Motor neuron (in vitro differentiated cells): ENCODE measurements at regions not wholly inside any gene's neighbourhood (a gene's known extent, or its start where the extent isn't known, plus 50 kb on each side); places are given as distances from the start of the nearest gene placed in this dataset.
A peak's percentile ranks its signal among the peaks of the same experiment; 100 is the strongest.

ENCODE experiments used
- ATAC-seq, 8 experiments: fragments of 200-7000 bp; cut with Tn5 transposase; replicated peaks in 6 of 8; 2 replicates each; pipeline ENCODE4 v1.8.0; 2021; ENCODE audit warnings: mild to moderate bottlenecking in 8 of 8, moderate library complexity in 8 of 8
- H3K27ac ChIP-seq, 2 donors: fragments of 250-450 bp; sonication (Bioruptor Pico); 2 replicates each; pipeline ENCODE4 v1.9.0; 2021; ENCODE audit warnings: antibody characterized with exemption in 2 of 2, mild to moderate bottlenecking in 2 of 2, moderate library complexity in 1 of 2
- H3K4me1 ChIP-seq, 2 donors: fragments of 250-450 bp; sonication (Bioruptor Pico); replicated peaks in 1 of 2; 2 replicates each; pipeline ENCODE4 v1.6.1; 2021; ENCODE audit warnings: antibody characterized with exemption in 2 of 2, mild to moderate bottlenecking in 2 of 2, moderate library complexity in 1 of 2
- H3K4me3 ChIP-seq, 5 donors: fragments of 250-450 bp; sonication (Bioruptor Pico); 2 replicates each; pipeline ENCODE4 v1.9.0; 2021; ENCODE audit warnings: antibody characterized with exemption in 5 of 5, mild to moderate bottlenecking in 5 of 5, moderate library complexity in 4 of 5
- WGBS, 10 experiments: fragments of 450-650 bp; shearing (Covaris generic); methylation state at CpG; one replicate each; pipeline ENCODE4 v1.0.0; 2022; 5-methylcytosine and 5-hydroxymethylcytosine counted together
- in situ Hi-C, 9 experiments: fragments of 400-800 bp; cut with MboI; loops; one replicate each; pipeline ENCODE4 v1.15.0; 2021; ENCODE audit warnings: low sequenced_read_pairs in 9 of 9, low pct_unique_long_range_greater_than_20kb in 2 of 9; ENCODE audit not compliant: unreplicated experiment in 9 of 9

GRCh38 chr17:34874478-34874877 is 86.8 kb downstream of the CCT6B start:
- Histone ChIP-seq H3K27ac (no peak overlapping the region), H3K4me3 (no peak overlapping the region), H3K4me1 (peaks cover 0 to 5% of the 10 kb centered on the region in 2 donors)
- no peak for ATAC-seq
- in situ Hi-C loops, result no loop called here
- WGBS, 10 experiments, result 0 to 50% (median 19%) methylated on average over 1 of the region's 1 CpG; no CpG with 5 or more reads in 6 of the 10 experiments

GRCh38 chr17:34872640-34873039 is 88.6 kb downstream of the CCT6B start:
- Histone ChIP-seq H3K4me3 (no peak overlapping the region), H3K27ac (no peak overlapping the region), H3K4me1 (peaks cover 0 to 5% of the 10 kb centered on the region in 2 donors)
- 0 to 100% (median 83%) methylated on average over 1 to 2 of the region's 2 CpGs; no CpG with 5 or more reads in 1 of the 10 experiments for WGBS, 10 experiments
- ATAC-seq, result no peak
- in situ Hi-C loops, result no loop called here

- ATAC-seq, result peak in 1 of 8 experiments; percentile 36
- Histone ChIP-seq H3K4me1 (peaks cover 0 to 2% of the 10 kb centered on the region in 2 donors), H3K27ac (no peak overlapping the region), H3K4me3 (no peak overlapping the region)
- in situ Hi-C loops, result no loop called here
Measured at GRCh38 chr17:34869641-34870040, 91.6 kb downstream of the CCT6B start.

GRCh38 chr17:34865716-34866115 is 95.5 kb downstream of the CCT6B start:
- Histone ChIP-seq H3K4me3 (no peak overlapping the region), H3K27ac (no peak overlapping the region), H3K4me1 (no peaks in the 10 kb centered on the region)
- in situ Hi-C loops, result no loop called here
- no peak for ATAC-seq
- 62 to 100% (median 84%) methylated on average over 1 to 6 of the region's 6 CpGs; no CpG with 5 or more reads in 4 of the 10 experiments for WGBS, 10 experiments

- in situ Hi-C loops, result no loop called here
- ATAC-seq, result no peak
- no peak overlapping the region for H3K4me3 ChIP-seq
- 80 to 94% (median 89%) methylated on average over 1 to 4 of the region's 5 CpGs; no CpG with 5 or more reads in 6 of the 10 experiments for WGBS, 10 experiments
- H3K4me1 ChIP-seq, result peaks cover 13 to 23% of the 10 kb centered on the region in 2 donors
- no peak overlapping the region for H3K27ac ChIP-seq
Measured at GRCh38 chr17:34862384-34862783, 98.9 kb downstream of the CCT6B start.

- in situ Hi-C loops, result no loop called here
- Histone ChIP-seq H3K27ac (no peak overlapping the region), H3K4me3 (no peak overlapping the region), H3K4me1 (peaks cover 13 to 23% of the 10 kb centered on the region in 2 donors)
- ATAC-seq, result peak in 4 of 8 experiments; percentile 53 to 98 (median 80)
- WGBS, 10 experiments, result 0 to 88% (median 20%) methylated on average over 1 to 3 of the region's 4 CpGs; no CpG with 5 or more reads in 3 of the 10 experiments
Measured at GRCh38 chr17:34861864-34862263, 99.4 kb downstream of the CCT6B start.

- WGBS, 10 experiments, result 7 to 72% (median 39%) methylated on average over 1 to 3 of the region's 5 CpGs; no CpG with 5 or more reads in 4 of the 10 experiments
- Histone ChIP-seq H3K27ac (no peak overlapping the region), H3K4me1 (peaks cover 13 to 23% of the 10 kb centered on the region in 2 donors), H3K4me3 (no peak overlapping the region)
- peak in 3 of 8 experiments; percentile 24 to 42 (median 37) for ATAC-seq
- in situ Hi-C loops, result no loop called here
Measured at GRCh38 chr17:34859652-34860051, 101.6 kb downstream of the CCT6B start.

- Histone ChIP-seq H3K27ac (peak overlapping the region; percentile 8 to 46), H3K4me1 (peaks cover 18 to 29% of the 10 kb centered on the region in 2 donors), H3K4me3 (no peak overlapping the region)
- peak in 5 of 8 experiments; percentile 36 to 80 (median 78) for ATAC-seq
- in situ Hi-C loops, result no loop called here
- WGBS, 10 experiments, result 0 to 68% (median 56%) methylated on average over 1 to 9 of the region's 10 CpGs; no CpG with 5 or more reads in 1 of the 10 experiments
Measured at GRCh38 chr17:34858591-34859565, 102.4 kb downstream of the CCT6B start.

GRCh38 chr17:34853924-34854323 is 107.3 kb downstream of the CCT6B start:
- Histone ChIP-seq H3K27ac (peak overlapping the region in 1 of 2 donors; percentile 56), H3K4me1 (peaks cover 14 to 21% of the 10 kb centered on the region in 2 donors), H3K4me3 (no peak overlapping the region)
- peak in 4 of 8 experiments; percentile 62 to 77 (median 64) for ATAC-seq
- WGBS, 10 experiments, result 0 to 83% (median 47%) methylated on average over 1 to 4 of the region's 4 CpGs; no CpG with 5 or more reads in 4 of the 10 experiments
- in situ Hi-C loops, result no loop called here

GRCh38 chr17:34852614-34853013 is 108.6 kb downstream of the CCT6B start:
- no peak overlapping the region for H3K4me3 ChIP-seq
- in situ Hi-C loops, result no loop called here
- H3K4me1 ChIP-seq, result peaks cover 10 to 13% of the 10 kb centered on the region in 2 donors
- peak in 2 of 8 experiments; percentile 27 to 35 for ATAC-seq
- WGBS, 10 experiments, result 0 to 87% (median 76%) methylated on average over 1 to 3 of the region's 5 CpGs; no CpG with 5 or more reads in 4 of the 10 experiments
- no peak overlapping the region for H3K27ac ChIP-seq

- no peak for ATAC-seq
- WGBS, 10 experiments, result 20 to 87% (median 50%) methylated on average over 1 to 7 of the region's 9 CpGs; no CpG with 5 or more reads in 2 of the 10 experiments
- Histone ChIP-seq H3K4me3 (no peak overlapping the region), H3K4me1 (peaks cover 10 to 13% of the 10 kb centered on the region in 2 donors), H3K27ac (no peak overlapping the region)
- in situ Hi-C loops, result no loop called here
Measured at GRCh38 chr17:34851961-34852540, 109.2 kb downstream of the CCT6B start.

GRCh38 chr17:34850964-34851363 is 110.3 kb downstream of the CCT6B start:
- peaks cover 10 to 13% of the 10 kb centered on the region in 2 donors for H3K4me1 ChIP-seq
- no peak overlapping the region for H3K4me3 ChIP-seq
- no peak for ATAC-seq
- in situ Hi-C loops, result no loop called here
- 100% methylated on average over 1 of the region's 3 CpGs; no CpG with 5 or more reads in 9 of the 10 experiments for WGBS, 10 experiments
- no peak overlapping the region for H3K27ac ChIP-seq

- no peak overlapping the region for H3K4me3 ChIP-seq
- in situ Hi-C loops, result no loop called here
- H3K4me1 ChIP-seq, result peaks cover 10 to 13% of the 10 kb centered on the region in 2 donors
- no peak overlapping the region for H3K27ac ChIP-seq
- 17 to 91% (median 77%) methylated on average over 1 to 4 of the region's 4 CpGs; no CpG with 5 or more reads in 4 of the 10 experiments for WGBS, 10 experiments
- peak in 1 of 8 experiments; percentile 44 for ATAC-seq
Measured at GRCh38 chr17:34850023-34850422, 111.2 kb downstream of the CCT6B start.
